ENCODE measurements at regions not wholly inside any gene's neighbourhood (a gene's known extent, or its start where the extent isn't known, plus 50 kb on each side); places are given as distances from the start of the nearest gene placed in this dataset.
"Not testable (repeated sequence)": the region's sequence is repeated elsewhere in the genome, so short reads cannot be mapped to it uniquely, and the experiment has no call there.

- intact Hi-C loops (cut with DNase I; ENCODE audit: low total_unique reads): no loop called here
- TF ChIP-seq, protein P1, sequence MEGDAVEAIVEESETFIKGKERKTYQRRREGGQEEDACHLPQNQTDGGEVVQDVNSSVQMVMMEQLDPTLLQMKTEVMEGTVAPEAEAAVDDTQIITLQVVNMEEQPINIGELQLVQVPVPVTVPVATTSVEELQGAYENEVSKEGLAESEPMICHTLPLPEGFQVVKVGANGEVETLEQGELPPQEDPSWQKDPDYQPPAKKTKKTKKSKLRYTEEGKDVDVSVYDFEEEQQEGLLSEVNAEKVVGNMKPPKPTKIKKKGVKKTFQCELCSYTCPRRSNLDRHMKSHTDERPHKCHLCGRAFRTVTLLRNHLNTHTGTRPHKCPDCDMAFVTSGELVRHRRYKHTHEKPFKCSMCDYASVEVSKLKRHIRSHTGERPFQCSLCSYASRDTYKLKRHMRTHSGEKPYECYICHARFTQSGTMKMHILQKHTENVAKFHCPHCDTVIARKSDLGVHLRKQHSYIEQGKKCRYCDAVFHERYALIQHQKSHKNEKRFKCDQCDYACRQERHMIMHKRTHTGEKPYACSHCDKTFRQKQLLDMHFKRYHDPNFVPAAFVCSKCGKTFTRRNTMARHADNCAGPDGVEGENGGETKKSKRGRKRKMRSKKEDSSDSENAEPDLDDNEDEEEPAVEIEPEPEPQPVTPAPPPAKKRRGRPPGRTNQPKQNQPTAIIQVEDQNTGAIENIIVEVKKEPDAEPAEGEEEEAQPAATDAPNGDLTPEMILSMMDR (IDR thresholded peaks at IDR 0.05): no peak
- TF ChIP-seq POLR2A (IDR thresholded peaks at IDR 0.05): no peak
- 66 to 77% methylated on average over 8 of the region's 8 CpGs for WGBS, 2 donors
- no peak overlapping the region for H3K4me3 ChIP-seq (ENCODE audit: low read depth, poor library complexity, severe bottlenecking)
- DNase-seq (ENCODE audit: low spot score in 2 of 2): no peak
Observed at GRCh38 chr12:9340422-9341259, 132.4 kb upstream of the PZP start.

GRCh38 chr12:9337656-9338055 lies 129.5 kb upstream of the PZP start:
- TF ChIP-seq, protein P1 (IDR thresholded peaks at IDR 0.05): no peak
- TF ChIP-seq POLR2A (IDR thresholded peaks at IDR 0.05): no peak
- no peak overlapping the region for H3K4me3 ChIP-seq (ENCODE audit: low read depth, poor library complexity, severe bottlenecking)
- DNase-seq (ENCODE audit: low spot score in 2 of 2): no peak
- intact Hi-C loops (cut with DNase I; ENCODE audit: low total_unique reads): no loop called here

GRCh38 chr12:9336375-9337011 lies 128.3 kb upstream of the PZP start:
- DNase-seq (ENCODE audit: low spot score in 2 of 2); intact Hi-C loops (cut with DNase I; ENCODE audit: low total_unique reads); H3K4me3 ChIP-seq (ENCODE audit: low read depth, poor library complexity, severe bottlenecking): not testable (repeated sequence)
- 89 to 94% methylated on average over 7 of the region's 7 CpGs for WGBS, 2 donors

GRCh38 chr12:9335867-9336266 lies 127.7 kb upstream of the PZP start:
- DNase-seq (ENCODE audit: low spot score in 2 of 2): no peak
- TF ChIP-seq, protein P1 (IDR thresholded peaks at IDR 0.05): no peak
- no peak for TF ChIP-seq POLR2A (IDR thresholded peaks at IDR 0.05)
- intact Hi-C loops (cut with DNase I; ENCODE audit: low total_unique reads): no loop called here
- 63 to 71% methylated on average over 5 of the region's 5 CpGs for WGBS, 2 donors
- no peak overlapping the region for H3K4me3 ChIP-seq (ENCODE audit: low read depth, poor library complexity, severe bottlenecking)

GRCh38 chr12:9334964-9335363 lies 126.8 kb upstream of the PZP start:
- intact Hi-C loops (cut with DNase I; ENCODE audit: low total_unique reads): no loop called here
- H3K4me3 ChIP-seq (ENCODE audit: low read depth, poor library complexity, severe bottlenecking): no peak overlapping the region
- 76 to 82% methylated on average over 4 to 5 of the region's 5 CpGs for WGBS, 2 donors
- no peak for TF ChIP-seq POLR2A (IDR thresholded peaks at IDR 0.05)
- TF ChIP-seq, protein P1 (IDR thresholded peaks at IDR 0.05): no peak
- no peak for DNase-seq (ENCODE audit: low spot score in 2 of 2)

GRCh38 chr12:9334041-9334692 lies 126.0 kb upstream of the PZP start:
- TF ChIP-seq, protein P1 (IDR thresholded peaks at IDR 0.05): no peak
- TF ChIP-seq POLR2A (IDR thresholded peaks at IDR 0.05): no peak
- no peak for DNase-seq (ENCODE audit: low spot score in 2 of 2)
- no peak overlapping the region for H3K4me3 ChIP-seq (ENCODE audit: low read depth, poor library complexity, severe bottlenecking)
- intact Hi-C loops (cut with DNase I; ENCODE audit: low total_unique reads): no loop called here
- 30 to 36% methylated on average over 12 of the region's 12 CpGs for WGBS, 2 donors
